SK-N-MC (cell line): ENCODE measurements at regions not wholly inside any gene's neighbourhood (a gene's known extent, or its start where the extent isn't known, plus 50 kb on each side); places are given as distances from the start of the nearest gene placed in this dataset.

Source experiments
- EZH2 ChIP-seq: fragments of 200-600 bp; sonication (generic); IDR thresholded peaks from one replicate; pipeline ENCODE4 v1.6.1; 2017; ENCODE audit warnings: antibody characterized with exemption
- FOXP2 ChIP-seq: optimal IDR thresholded peaks from 2 replicates; pipeline ENCODE3; 2011; ENCODE audit warnings: mild to moderate bottlenecking, moderate library complexity; ENCODE audit not compliant: insufficient read depth; ENCODE audit errors: extremely low read length, control extremely low read depth
- POLR2AphosphoS5 ChIP-seq: IDR thresholded peaks from 2 replicates; pipeline ENCODE4 v1.6.1; 2012; ENCODE audit warnings: mild to moderate bottlenecking, low read depth, low read length, borderline replicate concordance

GRCh38 chr10:57986422-57986821 lies 281.3 kb downstream of the IPMK start:
- no peak for TF ChIP-seq POLR2AphosphoS5
- TF ChIP-seq EZH2: no peak
- no peak for TF ChIP-seq FOXP2
